DMS114 treated with DMSO at 0.1 percent for 48 hours (cell line): ENCODE measurements at regions not wholly inside any gene's neighbourhood (a gene's known extent, or its start where the extent isn't known, plus 50 kb on each side); places are given as distances from the start of the nearest gene placed in this dataset.
A peak's percentile ranks its signal among the peaks of the same experiment; 100 is the strongest.

Source experiments
- DNase-seq: peaks from one replicate; lab custom pipeline; 2025; ENCODE audit not compliant: unreplicated experiment; lab: John Stamatoyannopoulos, UW

DNA sequence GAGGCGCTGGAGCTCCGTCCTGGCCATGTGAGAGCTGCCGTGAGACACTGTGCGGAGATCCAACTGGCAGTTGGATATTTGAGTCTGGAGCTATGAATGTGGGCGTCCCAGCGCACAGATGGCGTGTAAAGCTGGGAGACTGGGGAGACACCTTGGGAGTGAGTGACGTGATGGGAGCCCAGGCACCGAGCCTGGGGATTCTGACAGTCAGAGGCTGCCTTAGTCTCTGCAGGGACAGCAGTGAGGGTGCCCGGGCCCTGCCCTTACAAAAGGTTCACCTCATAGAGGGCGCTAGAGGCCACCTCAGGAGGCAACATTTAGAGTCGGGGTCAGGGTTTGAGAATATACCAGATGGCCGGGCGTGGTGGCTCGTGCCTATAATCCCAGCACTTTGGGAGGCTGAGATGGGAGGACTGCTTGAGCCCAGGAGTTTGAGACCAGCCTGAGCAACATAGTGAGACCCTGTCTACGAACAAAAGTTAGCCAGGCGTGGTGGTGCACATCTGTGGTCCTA is 194.1 kb upstream of the GSE1 start:
- DNase-seq = no peak

DNA sequence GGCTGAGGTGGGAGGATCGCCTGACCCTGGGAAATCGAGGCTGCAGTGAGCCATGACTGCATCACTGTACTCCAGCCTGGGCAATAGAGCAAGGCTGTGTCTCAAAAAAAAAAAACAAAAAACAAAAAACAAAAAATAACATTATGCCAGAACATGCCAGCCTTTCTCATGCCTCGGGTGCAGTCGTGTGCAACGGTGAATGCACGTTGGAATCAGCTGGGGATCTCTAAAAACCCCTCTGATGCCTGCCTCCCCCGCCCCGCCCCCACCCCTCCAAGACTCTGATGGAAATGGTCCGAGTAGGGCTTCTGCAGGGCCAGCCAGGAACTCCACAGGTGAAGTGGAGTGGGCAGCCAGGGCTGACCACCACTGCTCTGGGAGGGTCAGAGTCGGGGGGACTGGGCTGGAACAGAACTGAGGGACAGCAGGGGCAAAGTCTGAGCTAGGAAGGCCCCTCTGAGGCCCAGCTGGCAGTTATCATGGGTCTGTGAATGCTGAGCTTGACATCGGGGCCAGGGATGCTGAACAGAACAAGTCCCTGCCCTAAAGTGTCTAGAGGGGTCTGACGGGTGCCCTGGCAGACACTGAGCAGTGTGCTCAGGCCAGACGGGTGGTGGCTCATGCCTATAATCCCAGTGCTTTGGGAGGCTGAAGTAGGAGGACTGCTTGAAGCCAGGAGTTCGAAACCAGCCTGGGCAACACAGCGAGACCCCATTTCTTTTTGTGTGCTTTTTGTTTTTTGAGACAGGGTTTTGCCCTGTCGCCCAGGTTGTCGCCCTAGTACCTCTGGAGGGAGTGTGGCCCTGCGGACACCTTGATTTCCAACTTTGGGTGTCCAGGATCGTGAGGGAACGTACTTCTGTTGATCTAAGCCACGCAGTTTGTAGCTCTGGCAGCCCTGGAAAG is 193.4 kb upstream of the GSE1 start:
- DNase-seq = no peak

DNA sequence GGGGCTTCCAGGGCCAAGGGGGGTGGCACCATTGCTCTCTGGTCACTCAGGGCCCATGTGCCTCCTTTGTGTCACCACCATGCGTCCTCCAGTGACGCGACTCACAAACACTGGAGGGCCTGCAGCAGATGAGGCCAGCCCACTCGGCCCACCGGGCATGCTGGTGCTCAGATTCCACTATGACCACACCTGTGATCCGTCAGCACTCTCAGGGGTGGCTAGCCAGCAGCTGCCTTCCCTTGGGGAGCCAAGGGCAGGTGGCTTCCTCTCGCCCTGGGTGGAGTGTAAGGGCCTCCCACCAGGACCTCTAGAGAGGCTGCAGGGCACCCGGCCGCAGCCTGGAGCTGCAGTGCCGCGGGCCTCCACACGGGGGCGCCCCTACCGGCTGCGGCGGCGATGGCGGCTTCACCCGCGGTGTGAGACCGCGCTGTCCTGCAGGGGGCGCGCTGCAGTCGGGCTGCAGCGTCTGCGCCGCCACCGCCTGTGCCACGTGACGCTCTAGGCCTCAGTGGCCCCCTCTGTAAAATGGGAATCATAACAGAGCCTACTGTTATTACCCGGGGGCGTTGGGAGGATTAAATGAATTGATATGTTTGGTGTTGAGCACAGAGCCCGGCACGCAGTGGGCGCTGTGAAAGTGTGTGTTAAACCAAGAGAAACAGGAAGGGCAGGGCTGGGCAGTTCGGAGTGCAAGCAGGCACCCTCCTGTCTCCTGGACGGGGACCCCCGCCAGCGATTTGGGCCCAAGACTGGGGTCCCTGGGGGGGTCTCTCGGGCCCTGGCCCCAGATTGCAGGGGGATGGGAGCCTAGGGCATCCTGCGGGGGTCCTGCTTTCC is 192.4 kb upstream of the GSE1 start:
- peak; percentile 19 for DNase-seq

DNA sequence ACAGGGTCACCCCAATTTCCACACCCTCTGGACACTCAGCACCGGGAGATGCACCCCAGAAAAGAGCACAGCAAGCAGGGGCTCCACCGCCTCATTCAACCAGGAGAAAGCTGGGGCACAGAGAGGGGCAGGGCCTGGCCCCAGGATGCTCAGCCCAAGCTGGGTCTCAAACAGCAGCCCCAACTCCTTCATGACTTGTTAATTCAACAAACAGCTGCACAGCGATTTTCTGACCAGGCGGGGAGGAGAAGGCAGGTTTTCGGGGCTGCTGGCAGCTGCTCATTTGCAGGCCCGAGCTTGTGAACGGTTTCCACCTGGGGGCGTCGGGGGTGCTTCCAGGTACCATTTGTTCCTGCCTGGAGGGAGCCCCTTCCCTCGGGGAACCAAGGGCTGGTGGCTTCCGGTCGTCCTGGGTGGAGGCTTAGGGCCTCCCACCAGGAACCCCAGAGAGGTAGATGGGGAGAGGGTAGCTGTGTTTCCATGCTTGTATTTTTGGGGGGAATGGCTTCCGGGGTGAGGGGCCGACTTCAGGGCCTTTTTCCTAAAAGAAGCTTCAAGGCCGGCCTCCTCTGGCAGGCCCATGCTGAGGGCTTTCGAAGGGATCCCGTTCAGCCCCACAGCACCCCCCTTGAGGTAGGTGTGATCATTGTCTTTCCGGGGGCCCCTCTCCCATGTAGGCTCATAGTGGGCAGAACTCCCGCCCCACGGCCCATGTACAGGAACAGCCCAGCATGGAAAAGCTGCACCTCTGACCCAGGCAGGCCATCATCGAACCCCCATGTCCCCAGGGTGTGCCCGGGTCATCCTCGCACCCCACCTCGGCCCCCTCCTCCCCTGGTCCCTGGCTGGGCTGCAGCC is 191.6 kb upstream of the GSE1 start:
- DNase-seq = no peak

DNA sequence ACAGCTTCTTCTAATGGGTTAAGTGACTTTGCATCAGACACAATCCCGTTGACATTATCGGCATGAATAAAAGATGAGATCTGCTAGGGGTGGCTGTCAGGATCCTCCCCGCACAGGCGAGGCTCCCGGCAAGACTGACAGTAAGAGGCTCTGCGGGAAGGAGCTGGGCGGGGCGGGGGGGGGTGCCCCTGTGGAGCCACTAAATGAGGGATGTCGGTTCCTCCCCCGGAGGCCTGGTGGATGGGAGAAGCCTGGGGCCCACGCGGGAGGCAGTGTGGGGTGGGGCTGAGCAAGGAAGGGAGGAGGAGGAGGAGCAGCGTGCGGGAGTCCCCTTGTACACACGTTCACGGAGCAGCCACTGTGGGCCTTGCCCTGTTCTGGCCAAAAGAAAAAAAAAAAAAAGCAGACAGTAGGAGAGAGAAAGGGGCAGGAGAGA is 190.9 kb upstream of the GSE1 start:
- no peak for DNase-seq

DNA sequence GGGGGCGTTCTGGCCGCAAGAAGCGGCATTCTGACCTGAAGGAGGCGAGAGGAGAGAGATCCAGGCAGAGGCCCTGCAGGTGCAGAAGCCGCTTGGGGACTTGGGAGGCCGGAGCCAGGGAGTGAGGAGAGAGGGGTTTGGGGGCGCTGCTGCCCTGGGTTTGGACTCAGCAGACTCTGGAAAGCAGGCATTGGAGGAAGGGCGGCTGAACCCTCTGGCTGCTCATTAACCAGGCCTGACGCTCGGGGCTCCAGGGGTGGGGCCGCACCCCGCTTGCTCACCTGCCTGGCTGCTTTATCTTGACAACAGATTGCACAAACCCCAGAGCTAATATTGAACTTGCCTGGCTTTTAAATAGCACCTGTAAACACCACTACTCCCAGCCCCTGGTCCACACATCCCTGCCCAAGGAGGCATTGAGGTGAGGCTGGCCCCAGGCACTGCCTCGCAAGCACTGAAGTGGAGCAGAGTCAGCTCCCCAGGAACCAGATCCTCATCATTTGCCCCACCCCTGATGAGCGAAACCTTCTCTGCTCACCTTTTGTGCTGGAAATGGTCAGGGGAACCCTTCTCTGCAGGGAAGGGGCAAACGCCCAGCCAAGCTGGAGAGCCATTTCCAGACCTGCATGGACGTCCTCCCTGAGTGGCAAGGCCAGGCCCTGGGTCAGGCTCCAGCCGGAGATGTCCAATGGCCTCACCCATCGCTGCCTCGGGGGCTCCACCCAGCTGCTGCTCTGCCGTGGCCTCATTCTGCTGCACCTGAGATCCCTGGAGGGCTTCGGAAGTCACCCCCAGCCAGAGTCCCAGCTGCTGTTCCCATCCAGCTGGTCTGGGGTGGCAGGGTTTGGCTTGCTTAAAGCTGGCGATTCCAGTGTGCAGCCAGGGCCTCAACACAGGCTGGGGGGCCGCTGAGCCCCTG is 190.2 kb upstream of the GSE1 start:
- no peak for DNase-seq

DNA sequence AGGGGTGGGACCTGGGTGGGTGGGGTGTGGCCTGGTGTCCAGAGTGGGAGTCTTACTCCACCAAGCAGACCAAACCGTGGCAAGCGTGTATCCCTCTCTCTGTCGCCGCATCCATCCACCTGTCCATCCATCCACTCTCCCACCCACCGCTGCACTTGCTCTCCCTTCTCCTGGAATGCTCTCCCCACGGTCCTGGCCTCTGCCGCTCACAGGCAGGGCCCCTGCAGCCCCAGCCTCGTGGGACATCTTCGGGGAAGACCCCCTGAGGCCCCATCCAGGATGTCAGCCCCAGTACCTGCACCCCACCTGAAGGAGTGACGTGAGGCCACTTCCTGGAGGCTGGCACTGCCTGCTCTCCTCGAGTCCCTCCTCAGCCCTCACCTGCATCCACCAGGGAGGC is 189.5 kb upstream of the GSE1 start:
- DNase-seq = no peak

DNA sequence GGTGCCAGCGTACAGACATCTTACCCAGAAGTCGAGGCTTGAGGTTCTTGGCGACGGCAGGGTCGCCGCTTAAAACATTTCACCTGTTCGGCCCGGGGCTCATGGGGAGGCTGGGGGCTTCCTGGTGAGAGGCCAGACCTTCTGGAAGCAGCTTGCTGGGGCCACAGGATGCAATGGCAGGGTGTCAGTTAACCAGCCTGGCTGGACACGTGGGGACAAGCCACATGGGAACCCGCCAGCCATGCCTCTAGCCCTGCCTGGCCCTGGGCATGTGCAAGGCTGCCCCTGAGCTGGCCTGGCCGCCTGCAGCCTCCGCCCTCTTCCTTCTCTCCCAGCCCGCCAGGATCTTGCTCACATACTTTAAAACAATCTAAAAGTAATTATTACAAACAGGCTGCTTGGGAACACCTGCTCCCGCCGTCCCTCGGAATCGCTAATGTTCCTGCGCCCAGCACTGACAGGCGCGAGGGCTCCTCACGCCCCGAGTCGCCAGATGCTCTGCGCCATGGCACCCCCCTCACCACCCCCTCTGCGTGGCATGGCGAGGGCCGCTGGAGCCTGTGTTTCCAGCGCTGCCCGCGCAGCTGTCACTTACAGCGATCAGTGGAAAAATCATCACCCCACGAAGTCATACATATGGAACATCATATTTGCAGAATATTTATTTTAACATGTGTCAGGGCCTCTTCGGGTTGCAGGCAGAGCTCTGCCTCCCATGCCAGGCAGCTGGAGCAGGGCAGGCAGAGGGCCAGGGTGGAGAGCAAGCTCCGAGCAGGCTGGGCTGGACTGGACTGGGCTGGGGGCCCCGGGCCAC is 188.7 kb upstream of the GSE1 start:
- no peak for DNase-seq

DNA sequence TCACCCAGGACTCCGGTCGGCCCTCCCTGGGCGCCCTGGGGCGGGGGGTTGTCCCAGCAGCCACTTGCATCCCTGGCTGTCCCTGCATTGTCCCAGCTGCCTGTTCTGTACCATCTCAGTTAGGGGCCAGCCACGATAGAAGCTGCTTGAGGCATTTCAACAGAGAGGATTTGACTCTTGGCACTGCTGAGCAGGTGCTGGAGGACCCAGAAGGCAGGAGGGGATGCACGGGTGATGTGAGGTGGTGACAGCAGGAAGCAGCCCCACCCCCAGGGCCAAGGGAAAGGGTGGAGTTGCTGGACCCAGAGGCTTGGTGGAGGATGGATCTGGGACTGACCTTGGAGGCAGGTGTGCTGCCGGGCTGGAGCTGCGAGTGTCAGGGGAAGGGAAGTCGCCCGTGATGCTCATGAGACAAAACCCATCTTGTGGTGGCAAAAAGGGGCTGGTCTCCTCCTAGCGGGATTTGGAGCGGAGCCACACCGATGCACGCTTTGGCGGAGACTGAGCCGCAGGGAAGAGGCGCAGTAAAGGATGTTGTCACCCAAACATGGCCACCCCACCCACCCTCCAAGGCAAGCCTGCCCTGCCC is 188.0 kb upstream of the GSE1 start:
- DNase-seq = no peak

DNA sequence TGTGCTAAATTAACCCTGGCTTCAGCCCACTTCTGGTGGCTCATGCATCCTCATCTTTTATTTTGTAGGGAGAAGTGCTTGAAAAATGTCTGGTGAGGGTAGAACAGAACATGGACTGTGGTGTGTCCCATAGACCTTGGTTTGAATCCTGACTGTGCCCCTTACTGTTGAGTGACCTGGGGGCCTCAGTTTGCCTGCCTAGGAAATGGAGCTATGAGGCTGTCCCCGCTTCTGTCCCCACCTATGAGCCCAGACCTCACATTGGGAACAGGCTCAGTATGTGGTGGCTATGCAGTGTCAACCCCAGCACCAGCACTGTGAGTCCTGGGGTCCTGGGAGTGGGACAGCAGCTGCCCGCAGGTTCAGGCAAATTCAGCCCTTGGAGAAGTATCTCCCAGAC is 186.3 kb upstream of the GSE1 start:
- no peak for DNase-seq

DNA sequence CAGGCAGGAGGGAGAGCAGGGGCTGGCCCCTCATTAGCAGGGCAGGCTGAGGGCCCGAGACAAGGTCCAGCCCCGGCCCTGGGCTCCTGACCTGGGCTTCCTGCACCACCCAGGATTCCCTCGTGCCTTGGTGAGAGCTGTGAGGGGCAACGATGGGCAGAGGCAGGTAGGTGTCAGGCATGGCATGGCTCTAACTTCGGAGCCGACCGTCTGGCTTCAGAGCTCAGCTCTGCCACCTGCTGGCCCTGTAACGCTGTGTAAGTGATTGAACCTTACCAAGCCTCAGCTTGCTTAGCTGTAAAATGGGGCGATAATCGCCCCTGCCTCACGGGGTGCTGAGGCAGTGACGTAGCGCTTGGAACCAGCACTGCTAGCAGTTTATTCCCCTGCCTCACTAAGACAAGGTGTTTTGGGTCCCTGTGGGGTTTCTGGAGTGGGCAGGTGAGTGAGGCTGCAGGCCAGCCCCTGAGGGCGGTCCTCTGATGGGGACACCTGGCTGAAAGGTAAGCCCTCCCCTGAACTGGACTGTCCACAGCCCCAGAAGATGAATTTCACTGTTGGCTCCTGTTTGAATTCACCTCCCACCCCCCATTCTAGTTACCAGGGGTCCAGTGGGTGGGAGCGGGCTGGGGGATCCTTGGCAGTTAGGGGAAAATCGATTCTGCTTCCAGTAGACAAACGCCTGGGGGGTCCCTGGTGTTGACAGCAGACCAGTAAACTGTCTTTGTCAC is 184.8 kb upstream of the GSE1 start:
- DNase-seq = no peak

DNA sequence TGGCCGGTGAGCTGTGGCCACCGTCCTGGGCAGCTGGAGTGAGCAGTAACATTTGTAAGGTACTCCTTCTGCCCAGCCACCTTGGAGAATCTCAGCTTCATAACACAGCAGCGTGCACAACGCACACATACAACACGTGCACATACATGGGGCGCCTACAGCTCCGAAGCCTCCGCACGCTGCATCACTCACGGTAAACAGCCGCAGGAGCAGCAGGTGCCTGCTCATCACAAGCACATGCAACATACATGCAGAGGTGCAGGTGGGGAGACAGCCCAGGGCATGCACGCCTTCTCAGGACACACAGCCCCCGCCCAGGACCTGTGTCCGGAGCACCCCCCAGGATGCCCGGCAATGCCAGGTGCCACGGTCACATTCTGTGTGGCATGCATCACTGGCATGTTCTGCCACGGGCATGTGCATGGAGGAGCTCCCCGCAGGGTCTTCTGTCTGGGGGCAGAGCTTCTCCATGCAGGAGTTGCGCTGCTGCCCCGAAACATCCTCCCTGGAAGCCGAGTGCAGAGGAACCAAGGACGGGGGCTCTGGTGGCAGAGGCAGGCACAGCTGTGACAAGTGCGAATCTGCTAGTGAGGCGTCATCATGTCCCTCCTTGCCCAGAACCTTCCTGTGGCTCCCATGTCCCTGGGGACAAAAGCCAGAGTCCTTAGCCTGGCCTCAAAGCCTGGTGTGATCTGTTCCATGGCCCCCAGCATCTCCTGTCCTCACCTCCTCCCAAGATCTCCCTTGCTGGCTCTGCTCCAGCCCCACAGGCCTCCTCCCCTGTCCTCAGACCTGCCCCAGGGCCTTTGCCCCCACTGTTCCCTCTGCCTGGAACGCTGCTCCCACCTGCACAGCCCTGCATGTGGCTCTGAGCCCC is 184.0 kb upstream of the GSE1 start:
- DNase-seq = no peak

DNA sequence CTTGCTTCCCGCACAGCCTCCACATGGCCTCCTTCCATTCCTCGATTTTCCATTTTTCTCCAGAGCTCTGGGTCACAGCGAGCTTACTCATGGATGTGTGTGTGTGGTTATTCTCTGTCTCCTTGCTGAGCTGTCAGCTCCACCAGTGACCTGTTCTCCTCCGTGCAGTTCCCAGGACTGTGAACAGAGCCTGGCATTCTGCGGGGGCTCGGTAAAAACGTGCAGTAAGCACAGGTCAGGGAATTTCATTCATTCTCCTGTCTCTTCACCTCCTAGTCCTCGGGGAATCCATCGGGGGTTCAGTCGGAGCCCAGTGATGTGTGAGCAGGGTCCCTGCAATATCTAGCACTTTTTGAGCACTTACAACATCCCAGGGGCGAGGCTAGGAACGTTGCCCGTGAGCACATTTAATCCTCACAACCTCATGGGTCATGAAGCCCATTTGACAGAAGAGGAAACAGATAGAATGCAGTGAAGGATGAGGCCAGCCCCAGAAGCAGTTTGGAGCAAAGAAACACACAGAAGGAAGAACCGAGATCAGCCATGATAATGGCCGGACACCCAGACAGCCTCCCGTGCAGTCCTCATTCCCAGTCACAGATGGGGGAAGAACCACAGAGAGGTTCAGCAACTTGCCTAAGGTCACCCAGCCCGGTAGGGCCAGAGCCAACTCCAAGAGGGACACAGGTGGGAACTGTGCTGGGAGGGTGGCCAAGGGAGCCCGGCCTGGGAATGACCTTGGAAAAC is 183.2 kb upstream of the GSE1 start:
- no peak for DNase-seq

DNA sequence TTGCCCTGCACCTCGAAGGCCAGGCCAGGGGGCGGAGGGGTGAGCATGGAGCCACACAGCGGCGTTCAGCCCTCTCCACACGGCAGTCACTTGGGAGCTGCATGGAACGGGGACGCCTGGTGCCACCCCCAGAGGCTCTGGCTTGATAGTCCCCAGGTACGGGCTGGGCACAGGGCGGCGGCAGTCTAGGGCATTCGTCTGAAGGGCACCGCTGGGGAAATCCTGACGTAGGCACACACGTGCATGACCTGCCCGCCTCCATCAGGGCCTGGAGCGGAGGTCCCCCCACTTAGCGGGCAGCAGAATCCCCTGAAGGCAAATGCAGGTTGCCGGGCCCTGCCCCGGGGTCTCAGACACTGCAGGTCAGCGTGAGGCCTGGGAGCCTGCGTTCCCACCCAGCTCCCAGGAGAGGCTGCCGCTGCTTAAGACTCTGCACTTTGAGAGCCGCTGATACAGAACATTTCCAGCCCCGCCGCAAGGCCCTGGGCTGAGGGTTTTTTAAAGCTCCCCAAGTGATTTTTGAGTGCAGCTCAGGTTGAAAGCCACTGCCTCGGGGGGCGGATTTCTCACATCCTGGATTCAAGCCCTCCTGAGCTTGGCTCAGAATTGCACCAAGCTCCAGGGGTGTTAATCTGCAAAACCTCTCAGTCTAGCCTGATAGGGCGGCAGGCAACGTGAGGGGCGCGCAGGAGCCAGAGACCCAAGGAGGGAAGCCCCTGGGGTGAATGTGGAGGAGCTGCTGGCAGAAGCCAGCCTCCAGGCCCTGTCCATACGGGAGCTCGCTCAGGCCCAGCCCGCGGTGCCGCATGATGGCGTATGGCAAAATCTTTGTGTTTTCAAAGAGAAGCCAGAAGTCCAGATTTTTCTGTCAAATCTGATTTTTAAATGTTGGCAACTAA is 182.3 kb upstream of the GSE1 start:
- no peak for DNase-seq

DNA sequence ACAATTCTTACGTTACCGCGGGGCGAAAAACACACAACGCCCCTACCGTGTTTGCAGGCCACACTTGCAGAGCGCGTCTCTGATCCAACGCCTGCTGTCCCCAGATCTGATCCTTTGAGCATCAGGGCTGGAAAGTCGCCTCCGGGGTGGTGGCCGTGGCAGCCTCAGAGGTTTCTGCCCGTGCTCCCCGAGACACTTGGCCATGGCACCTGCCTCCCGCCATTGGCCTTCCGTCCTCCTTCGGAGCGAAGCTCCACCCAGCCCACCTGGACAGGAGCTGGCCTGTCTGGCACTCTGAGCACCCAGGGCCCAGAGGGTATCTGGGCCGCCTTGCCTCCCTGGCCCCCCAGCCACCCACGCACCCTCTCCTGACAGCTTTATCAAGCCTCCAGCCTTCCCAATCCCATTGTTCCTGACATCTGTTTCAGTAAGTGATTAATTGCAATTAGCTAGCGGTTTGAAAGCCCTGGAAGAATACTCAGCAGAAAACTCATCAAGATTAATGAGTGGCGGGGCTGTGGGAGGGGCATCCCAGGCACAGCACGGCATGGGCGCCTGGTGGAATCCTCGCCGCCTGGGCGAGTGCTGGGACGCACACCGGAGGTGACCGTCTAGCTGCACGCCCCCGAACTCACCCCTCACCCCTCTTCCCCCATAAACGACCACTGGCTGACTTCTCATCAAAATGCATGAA is 181.5 kb upstream of the GSE1 start:
- DNase-seq = no peak
